Fibroblast of lung (primary cell): ENCODE measurements at regions not wholly inside any gene's neighbourhood (a gene's known extent, or its start where the extent isn't known, plus 50 kb on each side); places are given as distances from the start of the nearest gene placed in this dataset.

Experiments used
- DNase-seq, 2 donors: peaks; one replicate each; pipeline versions ENCODE4 v3.0.0 to v3.0.0-alpha.2; 2010; ENCODE audit warnings: low read depth in 2 of 2
- H2AFZ ChIP-seq: 2 replicates; pipeline ENCODE4 v1.5.1; 2012; ENCODE audit warnings: low read length, control low read depth, inconsistent platforms
- H3K27ac ChIP-seq: 2 replicates; pipeline ENCODE4 v1.5.1; 2011; ENCODE audit warnings: low read length, control low read depth; ENCODE audit not compliant: insufficient read depth
- H3K27me3 ChIP-seq: 2 replicates; pipeline ENCODE4 v1.5.1; 2011; ENCODE audit warnings: mild to moderate bottlenecking, low read length; ENCODE audit not compliant: control insufficient read depth, insufficient read depth
- H3K36me3 ChIP-seq: 2 replicates; pipeline ENCODE4 v1.5.1; 2011; ENCODE audit warnings: low read length; ENCODE audit not compliant: control insufficient read depth, insufficient read depth
- H3K4me1 ChIP-seq: 2 replicates; pipeline ENCODE4 v1.5.1; 2011; ENCODE audit warnings: low read length; ENCODE audit not compliant: control insufficient read depth, insufficient read depth; ENCODE audit errors: extremely low read depth
- H3K4me2 ChIP-seq: 2 replicates; pipeline ENCODE4 v1.5.1; 2011; ENCODE audit warnings: low read length, control low read depth; ENCODE audit not compliant: insufficient read depth; ENCODE audit errors: extremely low read depth
- H3K4me3 ChIP-seq, 4 experiments: fragments of 200-600 bp in 1 of 4; sonication (generic) in 1 of 4; replicated peaks in 1 of 4; 2 replicates each; pipeline ENCODE4 v1.5.1; 2011 to 2016; ENCODE audit warnings: low read length in 4 of 4, low read depth in 3 of 4, mild to moderate bottlenecking in 3 of 4, control low read depth in 2 of 4, inconsistent platforms in 1 of 4, mixed read lengths in 1 of 4; ENCODE audit not compliant: insufficient read depth in 1 of 4; ENCODE audit errors: control extremely low read depth in 1 of 4
- H3K79me2 ChIP-seq: 2 replicates; pipeline ENCODE4 v1.5.1; 2012; ENCODE audit warnings: mild to moderate bottlenecking, low read length, inconsistent platforms; ENCODE audit not compliant: control insufficient read depth, insufficient read depth
- H3K9ac ChIP-seq: 2 replicates; pipeline ENCODE4 v1.5.1; 2011; ENCODE audit warnings: mild to moderate bottlenecking, low read length, control low read depth; ENCODE audit not compliant: insufficient read depth
- H3K9me3 ChIP-seq: 2 replicates; pipeline ENCODE4 v1.5.1; 2012; ENCODE audit warnings: low read depth, low read length; ENCODE audit not compliant: control insufficient read depth, insufficient read depth
- H4K20me1 ChIP-seq: 2 replicates; pipeline ENCODE4 v1.5.1; 2011; ENCODE audit warnings: low read length; ENCODE audit not compliant: control insufficient read depth, insufficient read depth; ENCODE audit errors: extremely low read depth
- EZH2 ChIP-seq: IDR thresholded peaks from 2 replicates; pipeline ENCODE4 v1.5.1; 2012; ENCODE audit warnings: low read length, control low read depth, mild to moderate bottlenecking; ENCODE audit errors: missing control alignments
- TF ChIP-seq, protein P1 (sequence below), 2 donors: IDR thresholded peaks in 1 of 2; conservative IDR thresholded peaks in 1 of 2; 1 replicate in 1 of 2; 2 replicates in 1 of 2; pipeline ENCODE4 v1.5.1; 2011 to 2012; ENCODE audit warnings: low read length in 2 of 2, control low read depth in 1 of 2, inconsistent platforms in 1 of 2, low read depth in 1 of 2, mild to moderate bottlenecking in 1 of 2

DNA sequence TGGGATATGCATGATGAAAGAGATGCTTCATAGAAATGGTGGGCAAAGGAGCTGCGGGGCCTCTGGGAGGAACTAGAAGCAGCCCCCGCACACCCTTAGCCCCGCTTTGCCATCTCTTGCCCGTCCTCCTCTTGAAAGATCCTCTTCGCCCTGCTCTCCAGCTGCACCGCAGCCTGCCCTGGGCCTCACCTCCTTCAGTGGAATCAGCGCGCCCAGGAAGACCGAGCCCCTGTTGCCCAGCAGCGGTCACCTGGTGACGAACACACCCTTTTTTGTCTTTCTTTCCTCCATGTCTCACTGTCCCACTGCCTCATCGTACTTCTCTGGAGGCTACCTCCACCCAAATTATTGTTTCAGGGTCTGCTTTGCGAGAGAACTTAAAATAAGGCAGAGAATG lies 807.6 kb downstream of the UQCRFS1 start:
- H3K27me3 ChIP-seq: no peaks in the 10 kb centered on the region

DNA sequence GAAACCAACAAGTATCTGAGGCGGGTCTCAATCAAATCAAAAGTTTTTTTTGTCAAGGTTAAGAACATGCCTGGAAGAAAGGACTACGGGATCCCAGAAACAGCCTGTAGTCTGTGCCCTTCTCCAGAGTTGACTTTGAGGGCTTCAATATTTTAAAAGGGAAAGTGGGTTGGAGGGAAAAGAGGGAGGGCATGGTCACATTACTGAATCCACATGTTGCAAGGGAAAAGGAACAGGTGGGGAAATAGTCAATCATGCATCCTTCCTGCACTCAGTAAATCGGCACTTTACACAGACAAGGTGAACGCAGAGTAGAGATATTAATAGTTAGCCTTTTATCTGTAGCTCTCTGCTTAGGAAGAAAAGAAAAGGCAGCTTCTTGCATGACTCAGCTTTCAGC lies 808.5 kb downstream of the UQCRFS1 start:
- H3K36me3 ChIP-seq: no peaks in the 10 kb centered on the region

More for the DNA sequence above, 807.6 kb downstream of the UQCRFS1 start:
- Histone ChIP-seq H3K36me3 (no peaks in the 10 kb centered on the region), H3K4me1 (no peaks in the 10 kb centered on the region), H4K20me1 (no peaks in the 10 kb centered on the region), H3K27ac (no peak overlapping the region), H2AFZ (no peak overlapping the region), H3K4me3 (no peak overlapping the region), H3K79me2 (no peaks in the 10 kb centered on the region), H3K9ac (no peak overlapping the region), H3K9me3 (no peaks in the 10 kb centered on the region), H3K4me2 (no peak overlapping the region)
- DNase-seq: no peak
- TF ChIP-seq EZH2: no peak
- TF ChIP-seq, protein P1, sequence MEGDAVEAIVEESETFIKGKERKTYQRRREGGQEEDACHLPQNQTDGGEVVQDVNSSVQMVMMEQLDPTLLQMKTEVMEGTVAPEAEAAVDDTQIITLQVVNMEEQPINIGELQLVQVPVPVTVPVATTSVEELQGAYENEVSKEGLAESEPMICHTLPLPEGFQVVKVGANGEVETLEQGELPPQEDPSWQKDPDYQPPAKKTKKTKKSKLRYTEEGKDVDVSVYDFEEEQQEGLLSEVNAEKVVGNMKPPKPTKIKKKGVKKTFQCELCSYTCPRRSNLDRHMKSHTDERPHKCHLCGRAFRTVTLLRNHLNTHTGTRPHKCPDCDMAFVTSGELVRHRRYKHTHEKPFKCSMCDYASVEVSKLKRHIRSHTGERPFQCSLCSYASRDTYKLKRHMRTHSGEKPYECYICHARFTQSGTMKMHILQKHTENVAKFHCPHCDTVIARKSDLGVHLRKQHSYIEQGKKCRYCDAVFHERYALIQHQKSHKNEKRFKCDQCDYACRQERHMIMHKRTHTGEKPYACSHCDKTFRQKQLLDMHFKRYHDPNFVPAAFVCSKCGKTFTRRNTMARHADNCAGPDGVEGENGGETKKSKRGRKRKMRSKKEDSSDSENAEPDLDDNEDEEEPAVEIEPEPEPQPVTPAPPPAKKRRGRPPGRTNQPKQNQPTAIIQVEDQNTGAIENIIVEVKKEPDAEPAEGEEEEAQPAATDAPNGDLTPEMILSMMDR (conservative IDR thresholded peaks at IDR 0.05 in 1 of 2, IDR thresholded peaks at IDR 0.05 in 1 of 2; ENCODE audit: low read depth in 1 of 2, low read length in 2 of 2): no peak

DNA sequence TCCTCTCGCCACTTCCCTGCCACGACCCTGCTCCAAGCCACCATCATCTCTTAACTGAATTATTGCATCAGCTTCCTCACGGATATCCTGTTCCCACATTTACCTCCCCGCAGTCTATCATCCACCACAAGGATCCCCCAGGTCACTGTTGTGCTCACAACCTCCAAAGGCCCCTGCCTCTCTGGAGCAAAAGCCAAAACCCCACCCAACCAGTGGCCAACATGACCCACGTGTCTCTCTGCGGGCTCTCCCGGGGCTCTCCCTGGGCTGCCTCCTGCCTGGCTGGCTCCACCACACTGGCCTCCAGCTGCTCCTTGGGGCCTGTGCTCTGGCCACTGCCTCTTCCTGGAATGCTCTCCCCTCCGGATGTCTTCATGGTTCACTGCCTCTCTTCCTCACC lies 809.3 kb downstream of the UQCRFS1 start:
- Histone ChIP-seq H3K9ac (no peak overlapping the region), H3K27me3 (no peaks in the 10 kb centered on the region)

More for the DNA sequence above, 808.5 kb downstream of the UQCRFS1 start:
- Histone ChIP-seq H3K27ac (no peak overlapping the region), H3K4me1 (no peaks in the 10 kb centered on the region), H3K27me3 (no peaks in the 10 kb centered on the region), H2AFZ (no peak overlapping the region), H4K20me1 (no peaks in the 10 kb centered on the region), H3K79me2 (no peaks in the 10 kb centered on the region), H3K9ac (no peak overlapping the region), H3K4me2 (no peak overlapping the region), H3K9me3 (no peaks in the 10 kb centered on the region), H3K4me3 (no peak overlapping the region)
- no peak for DNase-seq
- TF ChIP-seq EZH2: no peak
- TF ChIP-seq, protein P1 (conservative IDR thresholded peaks at IDR 0.05 in 1 of 2, IDR thresholded peaks at IDR 0.05 in 1 of 2; ENCODE audit: low read depth in 1 of 2, low read length in 2 of 2): no peak

More for the DNA sequence above, 809.3 kb downstream of the UQCRFS1 start:
- Histone ChIP-seq H3K79me2 (no peaks in the 10 kb centered on the region), H3K27ac (no peak overlapping the region), H2AFZ (no peak overlapping the region), H3K9me3 (no peaks in the 10 kb centered on the region), H3K4me2 (no peak overlapping the region), H3K36me3 (no peaks in the 10 kb centered on the region), H3K4me3 (no peak overlapping the region), H4K20me1 (no peaks in the 10 kb centered on the region), H3K4me1 (no peaks in the 10 kb centered on the region)
- TF ChIP-seq EZH2: no peak
- TF ChIP-seq, protein P1 (conservative IDR thresholded peaks at IDR 0.05 in 1 of 2, IDR thresholded peaks at IDR 0.05 in 1 of 2; ENCODE audit: low read depth in 1 of 2, low read length in 2 of 2): no peak
- DNase-seq: no peak
